NCI-H1048 (cell line): ENCODE measurements at regions not wholly inside any gene's neighbourhood (a gene's known extent, or its start where the extent isn't known, plus 50 kb on each side); places are given as distances from the start of the nearest gene placed in this dataset.

Experiments
- DNase-seq: peaks from one replicate; lab custom pipeline; 2025; lab: John Stamatoyannopoulos, UW

DNA sequence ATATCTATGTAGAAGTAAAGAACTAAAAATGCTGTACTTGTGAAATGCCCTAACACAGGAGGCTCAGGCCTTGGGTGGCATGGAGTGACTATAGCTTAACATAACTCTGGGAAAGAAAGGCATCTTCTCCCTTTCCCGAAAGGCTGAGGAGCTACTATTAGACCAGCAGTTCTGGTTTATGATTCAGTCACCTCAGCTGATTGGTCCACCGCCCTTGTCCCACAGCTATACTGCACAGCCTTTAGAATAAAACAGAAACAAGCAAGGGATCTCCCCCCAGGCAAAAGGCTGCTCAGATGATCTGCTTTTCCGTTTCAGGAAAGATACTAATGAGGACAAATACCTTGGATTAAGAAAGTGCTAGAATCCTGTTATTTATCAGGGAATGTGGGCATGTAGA is 171.3 kb downstream of the SNCA start:
- DNase-seq: no peak

DNA sequence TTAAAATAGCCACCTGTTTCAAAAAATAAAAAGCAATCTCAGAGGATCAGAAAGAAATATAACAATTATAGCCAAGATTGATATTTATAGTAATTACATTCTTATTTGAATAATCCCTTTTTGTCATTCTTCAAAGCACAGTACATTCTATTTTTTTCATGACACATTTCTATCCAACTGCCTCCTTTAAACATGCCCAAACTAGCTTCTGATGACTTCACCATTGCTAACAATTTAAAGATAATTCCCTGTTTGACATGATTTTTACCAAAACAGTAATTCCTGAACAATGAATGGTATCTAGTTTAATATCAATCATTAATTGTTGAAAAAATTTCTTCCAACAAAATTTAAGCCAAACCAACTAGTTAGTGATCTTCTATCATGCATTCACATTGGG is 172.4 kb downstream of the SNCA start:
- no peak for DNase-seq

DNA sequence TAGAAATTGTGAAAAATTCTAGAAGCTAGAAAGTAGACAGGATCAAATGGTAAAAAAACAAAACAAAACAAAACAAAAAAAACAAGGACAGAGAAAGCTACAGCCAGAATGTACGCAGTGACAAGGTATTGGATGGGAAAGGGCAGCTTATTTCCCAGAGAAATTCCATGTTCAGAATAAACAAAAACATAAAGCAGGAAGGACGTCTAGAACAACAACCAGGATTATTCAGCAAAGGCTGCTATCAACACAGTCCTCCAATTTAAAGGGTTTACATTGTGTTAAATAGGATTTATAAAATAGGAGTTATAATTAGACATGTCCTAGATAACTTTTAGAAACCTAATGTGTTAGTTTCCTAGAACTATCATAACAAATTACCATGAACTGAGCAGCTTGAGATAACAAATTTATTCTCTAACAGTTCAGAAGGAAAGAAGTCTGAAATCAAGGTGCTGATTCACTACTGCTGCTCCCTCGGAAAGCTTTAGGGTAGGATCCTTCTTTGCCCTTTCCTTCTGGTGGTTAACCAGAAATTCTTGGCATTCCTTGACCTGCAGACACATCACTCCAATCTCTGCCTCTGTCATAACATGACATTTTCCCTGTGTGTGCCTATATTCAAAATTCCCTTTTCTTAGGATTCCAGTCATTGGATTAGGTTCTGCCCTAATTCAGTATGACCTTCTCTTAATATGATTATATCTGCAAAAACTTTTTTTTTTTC is 175.6 kb downstream of the SNCA start:
- no peak for DNase-seq

DNA sequence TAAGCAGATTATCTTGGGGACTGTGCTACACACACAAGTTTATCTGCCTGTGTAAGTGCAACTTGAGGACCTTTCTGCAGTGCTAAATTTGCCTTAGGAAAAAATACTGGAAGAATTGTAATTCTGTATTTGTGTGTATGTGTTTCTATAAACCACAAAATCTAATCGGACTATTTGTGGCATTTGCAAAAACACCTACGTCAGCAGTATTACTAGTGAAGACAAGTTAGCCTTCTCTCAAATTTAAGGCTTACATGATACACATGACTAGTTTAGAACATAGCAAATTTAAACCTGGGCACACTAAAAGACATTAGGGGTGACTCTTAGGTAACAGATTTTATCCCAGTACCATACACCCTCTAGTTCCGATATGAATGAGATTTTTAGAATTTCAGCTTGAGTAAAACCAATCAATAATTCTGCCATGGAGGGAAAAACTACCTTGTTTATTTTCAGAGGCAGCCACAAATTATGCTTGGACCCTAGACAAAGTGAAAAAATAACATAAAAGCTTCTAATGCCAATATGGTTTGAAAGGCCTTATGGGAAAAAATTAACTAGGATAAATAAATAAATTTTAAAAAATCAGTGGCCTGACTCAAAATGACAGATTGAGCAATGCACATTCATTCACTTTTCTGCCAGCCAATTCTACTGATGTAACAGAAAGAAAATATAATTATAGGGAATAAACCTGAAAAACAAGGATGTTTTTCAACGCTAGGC is 176.4 kb downstream of the SNCA start:
- no peak for DNase-seq

DNA sequence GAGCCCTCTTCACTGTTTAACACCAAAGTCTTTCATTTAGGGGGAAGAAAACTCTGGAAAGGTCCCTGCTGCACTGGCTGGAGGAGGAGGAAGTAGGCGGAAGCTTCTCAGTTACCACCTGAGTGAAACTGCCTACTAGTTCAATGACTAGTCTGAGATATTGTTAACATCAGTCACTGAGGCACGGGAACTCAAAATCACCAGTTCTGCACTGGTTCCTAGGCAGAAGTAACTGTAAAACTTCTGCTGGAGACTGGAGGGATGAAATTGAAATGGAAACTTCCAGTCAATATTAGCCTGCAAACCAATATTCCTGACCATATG is 178.3 kb downstream of the SNCA start:
- no peak for DNase-seq

- no peak for DNase-seq
These were observed 178.8 kb downstream of the SNCA start for GRCh38 chr4:89657931-89658700.

DNA sequence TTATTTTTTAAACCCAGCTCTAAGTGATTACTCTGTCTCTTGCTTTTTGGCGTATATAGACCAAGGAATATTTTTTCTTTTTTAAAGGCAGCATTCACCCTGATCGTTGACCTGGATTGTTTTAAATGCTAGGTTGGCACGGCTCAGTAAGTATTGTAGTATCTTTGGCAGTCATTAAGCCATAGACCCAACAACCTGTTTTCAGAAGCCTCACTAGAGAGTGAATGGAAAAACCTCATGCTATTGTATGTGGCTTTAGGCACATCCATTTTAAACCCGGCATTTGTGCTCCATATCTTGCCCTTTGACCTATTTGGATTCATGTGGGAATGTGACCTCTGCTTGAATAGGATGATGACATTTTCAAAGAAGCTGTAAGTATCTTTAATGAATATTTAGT is 183.9 kb downstream of the SNCA start:
- no peak for DNase-seq

DNA sequence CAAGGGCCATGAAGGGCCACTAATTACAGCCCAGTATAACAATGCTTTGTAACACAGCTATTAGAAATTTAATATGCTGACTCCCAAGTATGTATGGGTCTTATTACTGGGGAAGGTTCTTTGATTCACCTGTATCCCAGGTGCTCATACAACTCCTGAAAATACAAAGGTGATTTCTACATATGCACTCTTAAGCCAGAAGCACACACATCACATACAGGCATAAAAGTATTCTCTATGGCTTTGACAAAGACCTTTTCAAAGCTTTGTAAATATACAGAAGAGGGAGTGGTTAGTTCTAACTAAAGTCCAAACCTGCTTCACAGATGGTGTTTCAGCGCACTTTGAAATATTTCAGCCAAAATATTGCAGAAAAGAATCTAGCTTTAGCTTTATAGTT is 191.5 kb downstream of the SNCA start:
- DNase-seq: no peak

DNA sequence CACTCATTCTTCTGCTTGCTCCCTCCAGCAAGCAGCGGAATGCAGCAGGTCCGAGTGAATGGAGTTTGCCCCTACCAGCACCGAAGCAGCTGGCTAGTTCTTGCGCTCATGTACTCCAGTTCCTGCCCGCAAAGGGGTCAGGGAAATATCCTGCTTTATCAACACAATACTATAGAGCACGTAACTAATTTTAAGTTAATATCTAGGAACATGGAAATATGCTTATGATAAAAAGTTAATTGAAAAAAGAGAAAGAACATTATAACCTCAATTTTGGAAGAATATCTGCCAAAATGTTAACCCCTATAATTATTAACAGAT is 195.6 kb downstream of the SNCA start:
- no peak for DNase-seq

DNA sequence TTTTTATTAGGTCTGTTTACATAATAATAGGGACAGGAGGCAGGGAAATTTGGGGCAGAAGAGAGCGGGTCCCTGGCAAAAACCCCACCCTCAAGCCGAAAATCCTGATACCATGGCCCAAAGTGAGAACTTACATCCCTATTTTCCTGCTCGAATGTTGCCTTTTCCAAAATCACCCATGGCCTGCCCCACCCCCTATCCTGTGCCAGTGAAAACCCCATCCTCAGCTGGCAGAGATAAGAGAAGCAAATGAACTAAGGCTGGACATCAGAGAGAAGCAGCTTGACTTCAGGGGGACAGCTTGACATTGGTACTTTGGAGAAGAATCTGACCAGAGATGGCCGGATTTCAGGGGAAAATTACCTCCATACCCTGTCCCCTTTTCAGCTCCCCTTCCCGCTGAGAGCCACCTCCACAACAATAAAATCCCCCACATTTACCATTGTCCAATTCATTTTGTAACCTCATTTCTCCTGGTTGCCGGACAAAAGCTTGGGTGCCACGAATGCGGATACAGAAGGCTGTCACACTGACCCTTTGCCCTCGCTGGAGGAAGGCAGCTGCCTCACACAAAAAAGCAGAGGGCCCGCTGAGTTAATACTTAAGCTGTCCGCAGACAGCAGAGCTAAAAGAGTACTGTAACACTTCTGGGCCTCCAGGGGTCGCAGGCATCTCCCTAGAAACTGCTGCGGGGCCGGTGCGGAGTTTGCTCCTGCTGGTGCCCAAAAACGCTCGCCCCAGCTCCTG is 196.2 kb downstream of the SNCA start:
- no peak for DNase-seq

DNA sequence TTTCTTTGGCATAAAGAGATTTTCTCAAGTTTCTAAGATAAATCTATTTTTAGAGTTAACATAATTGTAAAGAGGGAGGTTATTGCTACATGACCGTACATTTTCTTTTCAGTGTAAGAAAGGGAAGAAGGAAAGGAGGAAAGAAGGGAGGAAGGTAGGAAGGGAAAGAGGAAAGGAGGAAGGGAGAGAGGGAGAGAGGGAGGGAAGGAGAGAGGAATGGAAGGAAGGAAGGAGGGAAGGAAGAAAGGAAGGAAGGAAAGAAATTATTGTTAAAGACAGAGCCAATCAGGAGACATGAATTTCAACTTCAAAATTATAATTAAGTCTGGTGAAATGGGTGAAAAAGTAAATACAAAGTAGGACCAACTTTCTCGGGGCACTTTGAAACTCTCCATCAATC is 197.6 kb downstream of the SNCA start:
- DNase-seq: no peak

- DNase-seq: no peak
These were observed 211.2 kb downstream of the SNCA start for GRCh38 chr4:89625599-89626293.

GRCh38 chr4:89619206-89619962 is 217.6 kb downstream of the SNCA start:
- DNase-seq: no peak

DNA sequence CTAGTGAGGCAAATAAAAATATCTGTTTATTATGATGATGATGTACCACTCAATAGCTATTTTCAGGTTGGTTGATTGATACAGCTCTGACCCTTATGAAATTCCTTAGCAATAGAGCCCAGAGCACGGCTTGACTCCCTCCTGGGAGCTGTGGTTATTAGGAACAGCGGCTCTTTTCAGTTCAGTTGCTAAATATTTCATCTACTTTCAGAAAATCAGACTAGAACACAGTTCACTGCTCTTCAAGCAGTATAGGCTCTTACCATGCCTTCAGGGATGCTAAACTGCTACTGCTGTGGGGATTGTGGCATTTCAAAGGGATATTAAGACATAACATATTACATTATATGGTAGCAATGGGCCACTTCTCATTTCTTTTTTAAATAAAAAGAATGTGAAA is 218.8 kb downstream of the SNCA start:
- no peak for DNase-seq

DNA sequence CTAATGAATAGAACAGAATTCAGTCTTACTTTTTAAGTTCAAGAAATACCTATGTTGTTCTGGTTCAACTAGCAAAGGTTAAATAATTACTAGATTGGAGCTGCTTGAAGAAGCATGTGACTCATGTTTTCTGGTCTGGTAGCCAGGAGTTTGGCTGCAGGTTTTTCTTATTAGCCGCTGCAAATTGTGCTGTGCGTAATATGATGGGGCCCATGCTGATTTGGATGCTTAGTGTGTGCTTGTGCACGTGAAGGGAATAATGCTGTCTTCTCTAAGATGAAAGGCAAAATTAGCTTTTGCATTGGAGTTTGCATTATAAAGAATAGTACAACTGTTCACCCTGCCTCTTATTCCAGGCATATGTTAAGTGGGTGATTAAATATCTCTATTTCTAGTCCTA is 219.6 kb downstream of the SNCA start:
- no peak for DNase-seq

DNA sequence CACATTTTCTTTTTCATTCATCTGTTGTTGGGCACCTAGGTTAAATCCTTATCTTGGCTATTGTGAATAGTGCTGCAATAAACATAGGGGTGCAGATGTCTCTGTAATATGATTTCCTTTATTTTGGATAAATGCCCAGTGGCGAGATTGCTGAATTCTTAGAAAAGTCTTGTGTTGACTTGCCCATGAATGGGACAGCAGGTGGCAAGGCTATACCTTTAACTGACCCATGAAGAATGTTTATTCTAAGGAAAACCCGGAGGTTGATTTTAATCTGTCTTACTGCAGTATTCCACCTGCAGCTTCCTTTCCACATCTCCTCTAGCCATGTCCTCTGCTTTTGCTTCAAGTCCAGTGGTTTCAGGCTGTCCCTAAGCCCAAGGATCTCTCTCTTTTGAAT is 220.6 kb downstream of the SNCA start:
- no peak for DNase-seq

GRCh38 chr4:89615051-89615450 is 221.9 kb downstream of the SNCA start:
- no peak for DNase-seq

- DNase-seq: no peak
These were observed 222.8 kb downstream of the SNCA start for GRCh38 chr4:89614155-89614554.

DNA sequence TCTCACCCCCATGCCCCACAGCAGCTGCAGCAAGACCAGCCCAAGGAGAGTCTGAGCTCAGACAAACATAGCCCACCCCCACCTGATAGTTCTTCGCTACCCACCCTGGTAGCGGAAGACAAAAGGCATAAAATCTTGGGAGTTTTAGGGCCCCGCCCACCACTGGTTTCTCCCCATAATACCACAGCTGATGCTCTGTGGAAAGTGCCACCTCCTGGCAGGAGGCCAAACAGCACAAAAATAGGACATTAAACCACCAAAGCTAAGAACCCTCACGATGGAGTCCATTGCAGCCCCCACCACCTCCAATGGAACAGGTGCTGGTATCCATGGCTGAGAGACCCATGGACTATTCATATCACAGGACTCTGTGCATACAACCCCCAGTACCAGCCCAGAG is 226.7 kb downstream of the SNCA start:
- DNase-seq: no peak

DNA sequence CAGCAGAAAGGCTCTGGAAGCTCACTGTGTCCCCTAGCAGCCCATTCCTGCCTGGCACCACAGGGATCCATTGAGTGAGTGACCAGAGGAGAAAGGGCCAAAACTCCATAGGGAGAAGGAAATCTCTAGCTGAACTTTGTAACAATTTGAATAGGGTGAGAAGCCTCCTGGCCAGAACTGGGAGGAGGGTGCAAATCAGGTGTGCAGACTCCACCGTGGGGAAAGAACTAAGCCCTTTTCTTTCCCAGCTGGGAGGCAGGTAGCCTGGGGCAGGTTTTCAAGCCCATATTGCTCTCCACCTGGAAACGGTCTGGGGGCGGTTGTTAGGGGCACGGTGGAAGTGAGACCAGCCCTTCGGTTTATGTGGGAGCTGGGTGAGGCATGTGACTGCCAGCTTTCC is 227.2 kb downstream of the SNCA start:
- DNase-seq: no peak

DNA sequence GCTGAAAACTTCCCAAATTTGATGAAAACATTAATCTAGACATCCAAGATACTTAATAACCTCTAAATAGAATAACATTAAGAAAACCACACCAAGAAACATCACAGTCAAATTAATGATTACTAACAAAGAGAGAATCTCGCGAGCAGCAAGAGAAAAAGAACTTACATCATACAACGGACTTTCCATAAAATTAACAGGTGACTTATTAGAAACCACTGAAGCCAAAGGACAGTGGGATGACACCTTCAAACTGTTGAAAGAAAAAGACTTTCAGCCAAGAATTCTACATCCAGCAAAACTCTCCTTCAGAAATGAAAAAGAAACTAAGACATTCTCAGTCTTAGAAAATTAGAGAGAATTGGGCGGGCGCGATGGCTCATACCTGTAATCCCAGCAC is 232.0 kb downstream of the SNCA start:
- no peak for DNase-seq
